HT-29 (cell line): ENCODE measurements at regions not wholly inside any gene's neighbourhood (a gene's known extent, or its start where the extent isn't known, plus 50 kb on each side); places are given as distances from the start of the nearest gene placed in this dataset.

Experiments
- DNase-seq: peaks from one replicate; pipeline ENCODE4 v3.0.0-alpha.2; 2015; ENCODE audit warnings: low spot score

- no peak for DNase-seq
Observed at GRCh38 chr1:23639460-23640095, 52.0 kb upstream of the RPL11 start.

DNA sequence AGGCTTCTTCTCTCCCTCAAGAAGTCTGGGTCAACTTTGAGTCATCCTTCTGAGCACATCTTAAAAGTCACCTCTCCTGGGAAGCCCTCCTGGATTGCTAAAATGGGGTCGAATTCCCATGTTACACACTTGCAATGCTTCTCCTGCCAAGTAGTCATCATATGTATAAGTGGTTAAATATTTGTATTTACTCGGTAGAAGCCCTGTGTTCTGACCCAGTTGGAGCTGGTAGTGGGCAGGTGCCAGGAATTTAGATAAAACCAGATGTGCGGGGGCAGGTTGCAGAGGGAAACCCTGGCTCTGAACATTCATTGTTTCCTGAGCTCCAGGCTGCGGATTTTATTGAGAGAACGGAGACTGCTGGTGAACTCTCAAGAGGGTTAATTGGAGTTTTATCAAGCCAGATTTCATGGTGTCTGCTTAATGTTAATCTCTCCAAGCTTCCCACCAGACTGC lies 52.8 kb upstream of the RPL11 start:
- no peak for DNase-seq

GRCh38 chr1:23638188-23638619 lies 53.4 kb upstream of the RPL11 start:
- DNase-seq: no peak

DNA sequence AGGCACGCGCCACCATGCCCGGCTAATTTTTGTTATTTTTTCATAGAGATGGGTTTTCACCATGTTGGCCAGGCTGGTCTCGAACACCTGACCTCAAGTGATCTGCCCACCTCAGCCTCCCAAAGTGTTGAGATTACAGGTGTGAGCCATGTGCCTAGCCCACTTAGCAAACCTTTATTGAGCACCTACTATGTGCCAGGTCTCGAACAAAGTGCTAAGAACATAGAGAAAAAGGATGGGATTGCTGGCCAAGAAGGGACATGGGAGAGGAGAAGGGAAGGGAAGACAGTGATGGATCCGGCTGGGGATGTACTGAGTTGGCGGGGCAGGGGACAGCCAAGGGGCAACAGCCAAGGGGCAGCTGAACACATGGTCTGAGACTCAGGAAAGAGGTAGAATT lies 55.6 kb upstream of the RPL11 start:
- no peak for DNase-seq

GRCh38 chr1:23634840-23635651 lies 56.6 kb upstream of the RPL11 start:
- peak; percentile 67 for DNase-seq

DNA sequence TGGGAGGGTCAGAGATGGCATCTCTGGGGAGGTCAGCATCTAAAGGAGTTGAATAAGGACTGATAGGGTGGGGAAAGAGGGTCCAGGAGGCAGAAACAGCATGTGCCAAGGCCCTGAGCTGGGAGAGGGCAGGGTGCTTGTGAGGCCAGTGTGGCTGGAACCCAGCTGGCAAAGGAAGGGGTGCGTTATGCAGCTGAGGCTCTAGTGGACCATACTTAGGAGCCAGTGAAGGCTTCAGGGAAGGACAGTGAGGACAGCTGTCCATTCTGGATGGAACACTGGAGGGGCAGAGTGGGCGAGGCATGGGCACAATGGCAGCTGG lies 57.1 kb upstream of the RPL11 start:
- no peak for DNase-seq

- DNase-seq: no peak
Observed at GRCh38 chr1:23632479-23633160, 59.0 kb upstream of the RPL11 start.

- no peak for DNase-seq
Observed at GRCh38 chr1:23629708-23630290, 61.8 kb upstream of the RPL11 start.

GRCh38 chr1:23628951-23629387 lies 62.6 kb upstream of the RPL11 start:
- no peak for DNase-seq

DNA sequence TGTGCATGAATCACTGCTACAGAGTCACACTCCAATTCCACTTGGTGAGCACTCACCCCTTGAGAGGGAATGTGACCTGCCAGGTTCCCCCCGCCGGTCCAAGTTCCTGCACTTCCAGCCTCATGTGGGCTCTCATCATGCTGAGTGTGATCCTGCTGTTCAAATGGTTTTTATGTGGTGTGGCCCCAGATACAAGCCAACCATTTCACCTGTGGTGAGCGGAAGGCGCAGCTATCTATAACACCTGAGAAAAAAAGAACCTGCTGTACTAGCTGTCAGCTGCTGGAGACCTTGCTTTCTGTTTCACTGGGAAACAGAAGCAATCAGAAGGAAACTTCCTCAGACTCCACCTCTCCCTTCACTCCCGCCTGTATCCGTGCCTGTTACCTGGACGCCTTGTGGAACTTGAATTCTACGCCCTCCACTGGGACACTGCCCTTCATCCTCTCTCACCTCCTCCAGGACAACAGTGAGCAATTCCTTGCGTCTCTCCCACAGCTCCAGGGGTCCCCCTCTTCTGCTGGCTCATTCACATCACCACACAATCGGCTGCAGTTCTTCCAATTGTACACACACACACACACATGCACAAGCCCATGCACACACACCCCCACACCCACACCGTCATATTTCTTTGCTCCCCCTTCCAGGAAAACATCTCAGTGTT lies 64.4 kb upstream of the RPL11 start:
- DNase-seq: no peak

DNA sequence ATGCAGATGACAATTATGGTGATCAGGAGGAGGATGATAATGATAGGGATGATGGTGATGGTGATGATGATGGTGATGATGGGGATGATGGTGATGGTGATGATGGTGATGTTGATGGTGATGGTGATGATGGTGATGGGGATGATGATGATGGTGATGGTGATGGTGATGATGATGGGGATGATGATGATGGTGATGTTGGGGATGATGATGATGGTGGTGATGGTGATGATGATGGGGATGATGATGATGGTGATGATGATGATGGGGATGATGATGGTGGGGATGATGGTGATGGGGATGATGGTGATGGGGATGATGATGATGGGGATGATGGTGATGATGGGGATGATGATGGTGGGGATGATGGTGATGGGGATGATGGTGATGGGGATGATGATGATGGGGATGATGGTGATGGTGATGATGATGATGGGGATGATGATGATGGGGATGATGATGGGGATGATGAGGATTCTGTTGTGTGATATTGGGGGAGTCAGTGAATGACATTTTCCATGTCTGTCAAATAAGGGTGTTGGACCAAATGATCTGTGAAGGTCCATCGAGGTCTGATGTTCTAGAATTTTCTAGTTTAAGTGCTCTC lies 65.6 kb upstream of the RPL11 start:
- no peak for DNase-seq

- no peak for DNase-seq
Observed at GRCh38 chr1:23625459-23625858, 66.1 kb upstream of the RPL11 start.

- no peak for DNase-seq
Observed at GRCh38 chr1:23624440-23624839, 65.1 kb upstream of the ID3 start.

DNA sequence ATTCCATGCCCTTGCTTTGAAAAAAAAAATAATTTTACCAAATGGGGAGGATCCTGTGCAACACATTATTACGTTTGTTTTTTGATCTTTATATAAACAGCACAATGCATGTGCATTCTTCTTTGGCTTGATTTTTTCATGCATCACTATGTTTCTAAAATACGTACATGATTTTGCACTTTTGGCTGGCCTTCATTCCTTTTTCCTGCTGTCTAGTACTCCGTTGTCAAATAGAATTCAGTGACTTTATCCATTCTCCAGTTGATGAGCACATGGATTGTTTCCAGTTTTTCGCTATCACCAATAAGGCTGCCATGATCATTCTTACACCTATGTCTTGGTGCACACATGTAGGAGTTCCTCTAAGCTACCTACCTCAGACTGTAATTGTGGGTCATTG lies 63.0 kb upstream of the ID3 start:
- no peak for DNase-seq

DNA sequence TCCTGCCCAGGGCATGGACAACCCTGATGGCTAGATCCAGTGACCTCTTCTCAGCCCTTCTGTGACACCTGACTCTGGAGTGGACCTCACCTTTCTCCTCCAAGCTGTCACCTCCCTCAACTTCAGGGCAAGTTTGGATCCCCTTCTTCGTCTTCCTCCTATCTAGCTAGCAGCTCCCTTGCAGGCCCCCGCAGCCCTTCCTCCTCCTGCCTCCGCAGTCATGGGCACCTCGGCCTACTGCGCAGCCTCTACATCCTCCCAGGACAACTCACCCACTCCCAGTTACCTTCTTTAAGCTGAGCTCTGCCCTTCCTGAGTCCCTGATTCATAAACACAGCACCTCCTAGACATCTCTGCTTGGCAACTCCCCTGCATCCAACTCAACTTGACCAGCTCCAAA lies 61.3 kb upstream of the ID3 start:
- DNase-seq: no peak

GRCh38 chr1:23619299-23620188 lies 60.2 kb upstream of the ID3 start:
- DNase-seq: peak; percentile 55

DNA sequence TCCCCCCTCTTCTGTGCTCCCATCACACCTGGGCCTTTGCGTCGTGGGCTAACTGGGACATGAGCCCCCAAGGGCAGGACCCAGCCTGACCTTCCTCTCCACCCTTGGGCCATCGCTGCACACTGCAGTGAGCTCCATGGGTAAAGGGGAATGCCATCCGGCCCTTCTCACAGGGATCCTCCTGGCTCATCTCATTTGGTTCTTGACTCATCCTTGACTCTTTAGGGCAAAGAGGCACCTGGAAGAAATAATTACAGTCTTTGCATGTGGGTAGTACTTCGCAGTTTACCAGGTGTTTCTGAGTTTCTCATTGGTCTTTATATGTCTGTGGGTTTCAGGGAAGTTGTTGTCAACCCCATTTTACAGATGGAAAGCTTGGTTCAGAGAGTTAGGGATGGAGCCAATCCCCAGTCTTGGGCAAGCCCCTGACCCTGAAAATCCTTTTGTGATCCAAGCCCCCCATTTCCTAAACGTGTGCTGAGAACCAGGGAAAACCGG lies 59.3 kb upstream of the ID3 start:
- DNase-seq: no peak

- no peak for DNase-seq
Observed at GRCh38 chr1:23617084-23617521, 57.8 kb upstream of the ID3 start.

GRCh38 chr1:23616292-23616824 lies 57.1 kb upstream of the ID3 start:
- no peak for DNase-seq

DNA sequence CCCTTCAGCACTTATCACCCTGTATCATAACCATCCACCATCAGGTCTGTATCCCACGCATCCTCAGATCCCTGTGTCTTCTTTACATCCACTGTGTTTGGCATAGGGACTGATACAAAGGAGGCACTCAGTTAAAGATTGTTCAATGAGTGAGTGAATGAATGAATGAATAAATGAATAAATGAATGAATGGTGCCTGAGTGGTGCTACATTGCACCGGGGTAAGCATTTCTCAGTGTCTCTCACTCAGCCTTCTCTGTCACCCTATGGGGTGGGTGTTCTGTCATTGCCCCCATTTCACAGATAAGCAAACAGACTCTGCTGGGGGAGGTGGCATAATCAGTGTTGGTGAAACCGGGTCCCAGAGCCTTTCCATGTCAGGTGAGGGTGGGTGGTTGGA lies 56.6 kb upstream of the ID3 start:
- DNase-seq: no peak
